SK-N-MC (cell line): ENCODE measurements at regions not wholly inside any gene's neighbourhood (a gene's known extent, or its start where the extent isn't known, plus 50 kb on each side); places are given as distances from the start of the nearest gene placed in this dataset.
"Not testable (repeated sequence)": the region's sequence is repeated elsewhere in the genome, so short reads cannot be mapped to it uniquely, and the experiment has no call there.

Experiments used
- DNase-seq: peaks from one replicate; pipeline ENCODE4 v3.0.0-alpha.2; 2011; ENCODE audit warnings: low read depth, low spot score
- H3K27ac ChIP-seq: fragments of 200-600 bp; sonication (generic); 2 replicates; pipeline ENCODE4 v1.5.1; 2016; ENCODE audit warnings: mixed run types
- H3K36me3 ChIP-seq: fragments of 200-600 bp; sonication (generic); 2 replicates; pipeline ENCODE4 v1.6.1; 2017; ENCODE audit warnings: antibody characterized with exemption, low read length, mixed read lengths; ENCODE audit not compliant: insufficient read depth
- H3K4me3 ChIP-seq: fragments of 200-600 bp; sonication (generic); 2 replicates; pipeline ENCODE4 v1.5.1; 2016
- H3K9ac ChIP-seq: fragments of 200-600 bp; sonication (generic); 2 replicates; pipeline ENCODE4 v1.8.0; 2017; ENCODE audit warnings: mixed run types, mixed read lengths; ENCODE audit not compliant: insufficient read length
- H3K9me3 ChIP-seq: fragments of 200-600 bp; sonication (generic); 2 replicates; pipeline ENCODE4 v1.6.1; 2017; ENCODE audit warnings: low read depth, mild to moderate bottlenecking, antibody characterized with exemption, low read length, moderate library complexity, mixed read lengths
- EZH2 ChIP-seq: fragments of 200-600 bp; sonication (generic); IDR thresholded peaks from one replicate; pipeline ENCODE4 v1.6.1; 2017; ENCODE audit warnings: antibody characterized with exemption
- FOXP2 ChIP-seq: optimal IDR thresholded peaks from 2 replicates; pipeline ENCODE3; 2011; ENCODE audit warnings: mild to moderate bottlenecking, moderate library complexity; ENCODE audit not compliant: insufficient read depth; ENCODE audit errors: extremely low read length, control extremely low read depth
- POLR2AphosphoS5 ChIP-seq: IDR thresholded peaks from 2 replicates; pipeline ENCODE4 v1.6.1; 2012; ENCODE audit warnings: mild to moderate bottlenecking, low read depth, low read length, borderline replicate concordance

- Histone ChIP-seq H3K9me3 (no peaks in the 10 kb centered on the region), H3K4me3 (no peak overlapping the region), H3K27ac (no peak overlapping the region), H3K36me3 (no peaks in the 10 kb centered on the region), H3K9ac (no peak overlapping the region)
- no peak for TF ChIP-seq FOXP2
- TF ChIP-seq POLR2AphosphoS5 = no peak
- no peak for TF ChIP-seq EZH2
- no peak for DNase-seq
Observed at GRCh38 chr6:81944661-81945060, 192.2 kb upstream of the TENT5A start.

GRCh38 chr6:81942842-81943241, 190.4 kb upstream of the TENT5A start:
- not testable (repeated sequence) for H3K4me3 ChIP-seq, H3K27ac ChIP-seq, H3K9me3 ChIP-seq, H3K9ac ChIP-seq, H3K36me3 ChIP-seq, DNase-seq

GRCh38 chr6:81942067-81942370, 189.5 kb upstream of the TENT5A start:
- no peaks in the 10 kb centered on the region for H3K36me3 ChIP-seq
- H3K9me3 ChIP-seq = no peaks in the 10 kb centered on the region
- H3K4me3 ChIP-seq = no peak overlapping the region
- H3K9ac ChIP-seq = no peak overlapping the region
- no peak for DNase-seq
- no peak overlapping the region for H3K27ac ChIP-seq
- TF ChIP-seq POLR2AphosphoS5 = no peak
- TF ChIP-seq EZH2 = no peak
- no peak for TF ChIP-seq FOXP2

- Histone ChIP-seq H3K27ac (no peak overlapping the region), H3K36me3 (no peaks in the 10 kb centered on the region), H3K4me3 (no peak overlapping the region), H3K9ac (no peak overlapping the region), H3K9me3 (no peaks in the 10 kb centered on the region)
- no peak for DNase-seq
- TF ChIP-seq POLR2AphosphoS5 = no peak
- TF ChIP-seq FOXP2 = no peak
- no peak for TF ChIP-seq EZH2
Observed at GRCh38 chr6:81940451-81940985, 188.0 kb upstream of the TENT5A start.

GRCh38 chr6:81939766-81940165, 187.3 kb upstream of the TENT5A start:
- H3K27ac ChIP-seq = no peak overlapping the region
- no peak overlapping the region for H3K9ac ChIP-seq
- TF ChIP-seq EZH2 (no peak), FOXP2 (no peak)
- no peaks in the 10 kb centered on the region for H3K9me3 ChIP-seq
- no peaks in the 10 kb centered on the region for H3K36me3 ChIP-seq
- no peak for DNase-seq
- no peak overlapping the region for H3K4me3 ChIP-seq

GRCh38 chr6:81938991-81939732, 186.7 kb upstream of the TENT5A start:
- TF ChIP-seq EZH2 (no peak), FOXP2 (no peak), POLR2AphosphoS5 (no peak; the same call in 1 of the 2 replicates)
- no peak overlapping the region for H3K9ac ChIP-seq
- H3K9me3 ChIP-seq = no peaks in the 10 kb centered on the region
- H3K27ac ChIP-seq = peak overlapping the region; percentile 88
- H3K4me3 ChIP-seq = peak overlapping the region; percentile 41
- no peaks in the 10 kb centered on the region for H3K36me3 ChIP-seq
- DNase-seq = no peak

- no peak; the same call in 1 of the 2 replicates for TF ChIP-seq POLR2AphosphoS5
- no peak for TF ChIP-seq EZH2
- no peak for TF ChIP-seq FOXP2
- no peak overlapping the region for H3K9ac ChIP-seq
- no peaks in the 10 kb centered on the region for H3K36me3 ChIP-seq
- peak overlapping the region; percentile 88 for H3K27ac ChIP-seq
- H3K9me3 ChIP-seq = no peaks in the 10 kb centered on the region
- peak; percentile 57 for DNase-seq
- peak overlapping the region; percentile 41 for H3K4me3 ChIP-seq
Observed at GRCh38 chr6:81938014-81938856, 185.8 kb upstream of the TENT5A start.

- no peak for DNase-seq
- no peaks in the 10 kb centered on the region for H3K36me3 ChIP-seq
- H3K4me3 ChIP-seq = no peak overlapping the region
- no peak overlapping the region for H3K9ac ChIP-seq
- peak overlapping the region; percentile 88 for H3K27ac ChIP-seq
- no peak for TF ChIP-seq POLR2AphosphoS5
- no peak for TF ChIP-seq FOXP2
- TF ChIP-seq EZH2 = no peak
- no peaks in the 10 kb centered on the region for H3K9me3 ChIP-seq
Observed at GRCh38 chr6:81937296-81937937, 184.9 kb upstream of the TENT5A start.
